AG04449 (cell line): ENCODE measurements at regions not wholly inside any gene's neighbourhood (a gene's known extent, or its start where the extent isn't known, plus 50 kb on each side); places are given as distances from the start of the nearest gene placed in this dataset.

Source experiments
- CTCF ChIA-PET: fragments of 350-600 bp; formaldehyde crosslinking; extraction: SDS; loops from one replicate; lab custom pipeline; 2021; ENCODE audit warnings: antibody characterized with exemption; lab: Yijun Ruan, JAX
- POLR2A ChIA-PET: fragments of 400-600, 350-600 bp; formaldehyde crosslinking; extraction: SDS; loops from one replicate; lab custom pipeline; 2020; ENCODE audit warnings: antibody characterized with exemption, inconsistent platforms; lab: Yijun Ruan, JAX
- DNase-seq: peaks from one replicate; pipeline ENCODE4 v3.0.0-alpha.2; 2010; ENCODE audit warnings: low read depth, low spot score
- H3K4me3 ChIP-seq: 2 replicates; pipeline ENCODE4 v1.5.1; 2011; ENCODE audit warnings: low read depth, mild to moderate bottlenecking, control low read depth, low read length
- TF ChIP-seq, protein P1 (sequence below): IDR thresholded peaks from one replicate; pipeline ENCODE4 v1.5.1; 2011; ENCODE audit warnings: mild to moderate bottlenecking, moderate library complexity, low read length, control low read depth, inconsistent platforms; ENCODE audit not compliant: insufficient read depth; ENCODE audit errors: missing control alignments

DNA sequence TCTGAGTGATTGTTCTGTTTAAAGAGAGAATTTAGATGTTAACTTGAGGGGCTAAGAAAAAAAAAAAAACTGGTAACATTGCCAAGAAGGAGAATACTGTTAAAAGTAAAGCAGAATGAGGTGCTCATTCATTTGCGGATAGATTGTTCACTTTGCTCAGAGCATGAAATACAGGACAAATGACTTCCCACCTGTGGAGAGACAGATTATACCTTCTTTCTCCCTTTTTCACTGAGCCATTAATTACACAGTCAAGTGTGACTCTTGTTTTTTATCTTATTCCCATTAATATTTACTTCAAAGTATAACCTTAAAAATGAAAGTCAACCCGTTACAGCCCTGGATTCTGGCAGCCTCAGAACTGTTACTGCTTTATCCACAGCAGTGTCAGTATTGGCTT, 264.5 kb downstream of the TAF11L14 start:
- CTCF ChIA-PET, result no interaction called here
- no peak for DNase-seq

DNA sequence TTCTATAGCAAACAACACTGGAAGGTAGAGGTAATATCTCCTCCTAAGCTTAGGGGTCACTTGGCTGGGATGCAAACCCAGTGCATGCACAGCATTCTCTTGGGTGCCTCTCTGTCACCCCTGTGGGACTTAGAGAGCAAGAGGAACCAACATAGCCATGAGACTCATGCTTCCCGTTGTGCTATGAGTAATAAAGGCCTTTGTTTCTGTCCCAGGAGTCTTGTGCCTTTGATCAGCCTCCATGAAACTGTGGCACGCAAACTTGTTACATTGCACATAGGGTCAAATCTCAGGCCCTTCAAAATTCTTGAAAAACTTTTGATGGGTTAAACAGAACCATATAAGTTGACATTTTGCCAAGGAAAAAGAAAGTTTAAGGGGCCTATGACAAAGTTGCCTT, 272.8 kb downstream of the TAF11L14 start:
- ChIA-PET POLR2A (no interaction called here), CTCF (no interaction called here)
- no peak for DNase-seq
- H3K4me3 ChIP-seq, result no peak overlapping the region
- TF ChIP-seq, protein P1, sequence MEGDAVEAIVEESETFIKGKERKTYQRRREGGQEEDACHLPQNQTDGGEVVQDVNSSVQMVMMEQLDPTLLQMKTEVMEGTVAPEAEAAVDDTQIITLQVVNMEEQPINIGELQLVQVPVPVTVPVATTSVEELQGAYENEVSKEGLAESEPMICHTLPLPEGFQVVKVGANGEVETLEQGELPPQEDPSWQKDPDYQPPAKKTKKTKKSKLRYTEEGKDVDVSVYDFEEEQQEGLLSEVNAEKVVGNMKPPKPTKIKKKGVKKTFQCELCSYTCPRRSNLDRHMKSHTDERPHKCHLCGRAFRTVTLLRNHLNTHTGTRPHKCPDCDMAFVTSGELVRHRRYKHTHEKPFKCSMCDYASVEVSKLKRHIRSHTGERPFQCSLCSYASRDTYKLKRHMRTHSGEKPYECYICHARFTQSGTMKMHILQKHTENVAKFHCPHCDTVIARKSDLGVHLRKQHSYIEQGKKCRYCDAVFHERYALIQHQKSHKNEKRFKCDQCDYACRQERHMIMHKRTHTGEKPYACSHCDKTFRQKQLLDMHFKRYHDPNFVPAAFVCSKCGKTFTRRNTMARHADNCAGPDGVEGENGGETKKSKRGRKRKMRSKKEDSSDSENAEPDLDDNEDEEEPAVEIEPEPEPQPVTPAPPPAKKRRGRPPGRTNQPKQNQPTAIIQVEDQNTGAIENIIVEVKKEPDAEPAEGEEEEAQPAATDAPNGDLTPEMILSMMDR, result no peak

More for the DNA sequence above, 264.5 kb downstream of the TAF11L14 start:
- H3K4me3 ChIP-seq, result no peak overlapping the region
- TF ChIP-seq, protein P1, result no peak
- POLR2A ChIA-PET, result no interaction called here

DNA sequence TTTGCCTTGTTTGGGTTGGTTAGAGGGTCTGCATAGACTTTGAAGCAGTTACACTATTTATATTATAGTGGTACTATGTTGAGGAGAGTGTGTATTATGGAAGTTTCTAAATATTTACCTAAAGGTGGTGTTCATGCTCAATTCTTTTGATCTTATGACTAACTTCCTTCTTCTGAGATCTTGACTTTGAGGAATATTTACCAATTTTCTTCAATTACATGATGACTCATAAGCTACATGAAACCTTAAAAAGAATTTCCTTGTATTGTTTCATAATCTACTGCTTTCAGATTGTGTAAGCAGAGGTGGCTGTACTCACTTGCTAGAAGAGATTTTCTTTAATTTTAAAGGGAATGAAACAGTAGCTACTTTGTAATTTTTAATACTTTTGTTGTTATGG, 276.1 kb downstream of the TAF11L14 start:
- POLR2A ChIA-PET, result no interaction called here

DNA sequence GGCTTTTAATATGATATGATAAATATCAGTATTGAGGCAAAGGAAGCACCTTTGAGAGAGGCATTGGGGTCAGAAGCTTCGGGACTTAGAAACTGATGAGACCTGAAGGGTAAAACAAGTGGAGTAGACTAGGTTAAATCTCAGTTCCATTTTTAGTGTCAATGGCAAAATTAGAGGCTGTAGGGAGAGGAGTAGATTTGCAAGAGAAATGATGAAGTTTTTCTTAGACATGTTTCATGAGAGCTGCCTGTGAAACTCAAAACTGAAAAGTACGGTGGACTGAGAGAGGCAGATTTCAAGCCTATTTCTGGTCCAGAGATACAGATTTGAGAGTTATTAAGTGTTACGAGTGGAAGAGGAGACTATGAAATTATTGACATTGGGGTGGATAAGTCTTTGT, 278.5 kb downstream of the TAF11L14 start:
- TF ChIP-seq, protein P1, result no peak
- no peak overlapping the region for H3K4me3 ChIP-seq
- ChIA-PET CTCF (no interaction called here), POLR2A (no interaction called here)
- no peak for DNase-seq

More for the DNA sequence above, 276.1 kb downstream of the TAF11L14 start:
- TF ChIP-seq, protein P1, result no peak
- CTCF ChIA-PET, result no interaction called here
- DNase-seq, result no peak
- no peak overlapping the region for H3K4me3 ChIP-seq

DNA sequence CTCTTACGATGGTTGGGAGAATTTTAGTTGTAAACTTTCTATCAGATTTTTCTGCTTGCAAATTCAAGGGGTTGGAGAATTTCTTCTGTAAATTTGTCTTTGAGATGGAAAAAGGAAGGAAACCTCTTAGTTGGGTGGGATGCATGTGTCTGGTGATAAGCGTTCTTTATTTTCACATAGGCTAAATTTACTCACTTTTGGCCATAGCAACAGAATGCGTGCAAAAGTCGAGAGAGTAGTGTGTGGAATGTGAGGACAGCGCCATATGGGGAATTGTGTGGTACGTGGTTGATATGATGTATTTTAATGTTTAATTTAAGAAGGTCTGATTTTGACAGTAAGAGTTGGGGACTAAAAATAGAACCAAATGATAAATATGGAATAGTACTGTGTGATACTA, 282.2 kb downstream of the TAF11L14 start:
- DNase-seq, result no peak
- H3K4me3 ChIP-seq, result no peak overlapping the region
- TF ChIP-seq, protein P1, result no peak
- ChIA-PET CTCF (no interaction called here), POLR2A (no interaction called here)

DNA sequence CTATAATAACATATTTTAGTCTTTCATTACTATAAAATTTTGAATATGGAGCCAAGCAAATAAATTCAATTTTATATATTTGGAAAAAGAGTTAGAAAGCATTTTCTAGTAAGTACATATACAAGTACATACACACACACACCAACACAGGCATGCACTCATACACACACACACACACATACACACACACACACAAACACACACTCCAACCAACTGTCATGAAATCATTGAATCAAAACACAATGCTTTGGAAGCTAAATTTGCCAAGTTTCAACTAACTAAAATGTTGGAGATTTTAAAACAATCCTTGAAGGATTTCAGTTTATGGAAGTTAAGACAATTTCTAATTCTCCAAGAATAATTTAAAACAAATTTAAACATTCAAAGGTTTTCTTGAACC, 283.2 kb downstream of the TAF11L14 start:
- no peak overlapping the region for H3K4me3 ChIP-seq
- DNase-seq, result no peak
- CTCF ChIA-PET, result no interaction called here
- TF ChIP-seq, protein P1, result no peak
- POLR2A ChIA-PET, result no interaction called here
